ENCODE measurements at regions not wholly inside any gene's neighbourhood (a gene's known extent, or its start where the extent isn't known, plus 50 kb on each side); places are given as distances from the start of the nearest gene placed in this dataset.
"Not testable (repeated sequence)": the region's sequence is repeated elsewhere in the genome, so short reads cannot be mapped to it uniquely, and the experiment has no call there.

DNA sequence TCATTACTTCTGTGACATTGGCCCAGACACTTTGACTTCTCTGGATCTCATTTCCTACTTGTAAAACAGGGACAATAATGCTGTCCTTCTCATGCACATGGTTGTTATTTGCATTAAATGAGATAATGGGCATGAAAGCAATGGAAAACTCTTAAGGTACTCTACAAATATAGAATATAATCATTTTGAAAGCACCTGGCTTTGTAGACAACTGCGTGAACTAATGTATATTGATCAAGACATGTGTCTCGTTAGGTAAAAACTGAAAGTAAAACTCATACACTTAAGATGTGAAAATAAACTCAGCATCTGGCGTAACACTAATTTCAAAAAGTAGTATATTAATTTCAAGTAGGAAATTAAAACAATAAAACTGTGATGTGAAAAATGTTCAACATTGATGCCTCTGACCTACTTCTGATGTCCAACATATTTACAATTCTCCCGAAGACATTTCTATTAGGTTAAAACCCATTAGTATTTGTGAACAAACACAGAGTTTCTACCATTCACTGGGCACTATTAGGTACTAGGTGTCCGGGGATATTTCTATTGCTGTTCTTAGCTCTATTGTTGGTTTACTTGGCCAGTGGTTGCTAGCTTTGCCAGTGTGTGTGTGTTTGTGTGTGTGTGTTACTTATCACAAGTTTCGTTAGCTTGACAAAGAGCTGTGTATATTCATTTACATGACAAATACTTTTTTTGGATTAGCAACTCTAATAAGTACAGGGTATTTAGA is 220.5 kb downstream of the KCNRG start:
- no peak for DNase-seq

DNA sequence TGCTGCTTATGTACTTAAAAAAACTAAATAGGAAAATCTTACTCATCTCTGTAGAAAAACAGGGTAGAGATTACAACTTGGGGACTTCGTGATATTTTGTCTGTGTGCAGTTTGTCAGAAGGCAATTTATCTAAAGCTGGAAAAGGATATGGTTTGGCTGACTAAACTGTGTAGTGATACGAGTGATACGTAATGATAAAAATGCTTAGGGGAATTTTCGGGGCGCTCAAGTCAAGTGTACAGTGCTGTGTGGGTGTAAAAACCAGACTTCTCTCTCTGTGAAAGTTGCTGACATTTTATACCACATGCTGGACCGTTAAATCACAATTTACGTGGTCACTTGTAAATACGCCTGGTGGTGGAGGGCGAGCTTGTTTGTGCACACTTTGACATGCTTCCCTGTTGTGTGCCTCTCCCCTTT is 221.7 kb downstream of the KCNRG start:
- no peak for DNase-seq

DNA sequence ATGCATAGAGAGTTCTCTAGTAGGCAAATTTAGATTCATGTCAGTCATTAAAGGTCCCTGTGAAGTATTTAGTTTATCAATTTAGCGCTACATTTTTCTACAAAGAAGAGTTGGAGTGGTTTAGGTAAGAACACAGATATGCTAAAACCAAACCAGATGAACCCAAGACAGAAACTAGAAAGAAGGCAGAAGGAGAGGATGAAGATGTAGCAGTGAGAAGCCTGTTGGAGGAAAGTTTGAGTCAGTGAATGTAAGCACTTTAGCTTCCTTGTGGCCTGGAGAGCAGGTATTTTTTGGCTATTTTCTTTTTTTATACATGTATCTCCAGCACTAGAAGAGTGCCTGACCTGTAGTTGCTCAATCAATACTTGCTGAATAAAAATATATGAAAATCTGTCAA is 223.7 kb downstream of the KCNRG start:
- no peak for DNase-seq

DNA sequence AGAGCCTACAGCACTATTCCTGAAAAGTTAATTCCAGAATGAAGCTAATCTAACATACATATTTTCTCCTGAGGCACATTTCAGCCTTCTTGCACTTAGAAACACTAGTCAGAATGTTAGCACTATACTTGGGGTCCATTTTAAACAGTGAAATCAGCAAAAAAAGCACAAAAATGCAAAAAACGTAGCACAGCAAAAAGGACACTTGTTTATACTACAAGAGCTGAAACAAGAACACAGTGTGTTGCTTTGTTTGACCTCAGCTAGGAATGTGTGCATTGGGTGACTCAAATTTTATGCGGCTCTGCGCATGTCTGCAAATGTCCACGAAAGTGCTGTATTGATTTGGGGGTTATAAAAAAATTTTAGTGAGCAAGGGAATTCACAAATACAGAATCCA is 226.2 kb downstream of the KCNRG start:
- no peak for DNase-seq

DNA sequence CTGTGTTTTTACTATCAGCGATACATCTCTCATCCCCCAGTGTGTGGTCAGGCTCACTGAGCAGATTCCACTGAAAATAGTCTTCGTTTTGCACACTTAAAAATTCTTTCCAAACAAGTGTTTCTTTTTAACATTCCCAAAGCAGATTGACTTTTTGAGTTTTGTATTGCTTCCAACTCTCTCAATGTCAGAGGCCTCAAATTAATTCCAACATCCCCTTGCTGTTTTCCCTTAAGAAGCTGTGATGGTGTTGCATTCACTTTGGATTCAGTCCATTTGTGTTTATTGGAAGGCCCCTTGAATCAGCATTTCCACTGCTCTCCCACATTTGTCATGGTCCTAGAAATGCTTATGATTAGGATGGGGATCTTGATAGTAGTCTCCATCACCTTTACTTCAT is 228.7 kb downstream of the KCNRG start:
- DNase-seq: no peak

DNA sequence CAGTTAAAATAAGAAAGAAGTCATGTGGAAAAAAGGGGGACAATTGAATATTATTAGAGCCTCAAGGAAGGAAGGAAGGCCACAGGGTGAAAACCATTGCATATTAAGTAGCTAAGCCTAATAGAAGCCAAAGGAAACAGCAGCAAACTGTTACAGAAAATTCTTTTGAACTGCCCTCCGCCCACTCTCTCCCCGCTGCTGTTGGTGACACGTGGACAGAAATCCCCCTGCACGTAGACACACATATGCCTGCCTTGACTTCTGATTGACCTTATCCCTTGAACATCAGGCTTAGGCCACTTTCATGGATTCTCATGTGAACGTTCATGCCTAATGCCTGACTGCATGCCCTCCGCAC is 229.1 kb downstream of the KCNRG start:
- no peak for DNase-seq

DNA sequence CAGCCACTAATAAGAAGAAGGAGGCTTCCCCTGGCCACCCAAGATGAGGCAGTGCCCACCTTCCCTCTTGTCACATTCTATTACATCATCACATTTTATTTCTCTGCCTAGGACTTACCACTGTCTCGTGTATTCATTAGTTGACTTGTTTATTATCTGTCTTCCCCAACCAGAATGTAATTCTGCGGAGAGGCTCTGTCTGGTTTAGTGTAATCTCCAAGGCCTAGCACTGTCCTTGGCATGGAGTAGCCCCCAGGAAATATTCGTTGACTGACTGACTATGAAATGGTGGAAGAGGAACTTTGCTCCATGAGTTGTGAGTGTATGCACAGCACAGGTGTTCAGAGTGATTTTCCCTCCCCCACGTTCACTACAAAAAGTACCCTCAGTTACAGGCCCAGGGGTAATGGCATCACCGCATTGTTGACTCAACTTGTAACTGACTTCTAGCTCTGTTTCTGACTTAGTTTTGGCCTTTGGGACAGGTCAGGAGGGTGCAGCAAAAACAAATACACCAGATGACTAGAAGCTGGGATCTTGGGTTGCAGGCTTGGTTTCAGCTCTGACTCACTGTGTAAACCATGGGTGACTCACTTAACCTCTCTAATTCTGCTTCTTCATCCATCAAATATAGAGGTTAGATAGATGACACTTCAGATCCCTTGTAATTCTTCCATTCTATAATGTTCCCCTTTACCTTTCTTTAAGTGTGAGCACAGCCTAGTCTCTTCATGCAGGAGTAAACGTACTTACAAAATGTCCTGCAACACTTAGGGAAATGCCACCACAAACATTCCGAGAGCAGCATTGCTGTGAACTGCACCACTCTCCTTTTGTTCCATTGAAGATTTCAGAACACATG is 229.7 kb downstream of the KCNRG start:
- DNase-seq: no peak

DNA sequence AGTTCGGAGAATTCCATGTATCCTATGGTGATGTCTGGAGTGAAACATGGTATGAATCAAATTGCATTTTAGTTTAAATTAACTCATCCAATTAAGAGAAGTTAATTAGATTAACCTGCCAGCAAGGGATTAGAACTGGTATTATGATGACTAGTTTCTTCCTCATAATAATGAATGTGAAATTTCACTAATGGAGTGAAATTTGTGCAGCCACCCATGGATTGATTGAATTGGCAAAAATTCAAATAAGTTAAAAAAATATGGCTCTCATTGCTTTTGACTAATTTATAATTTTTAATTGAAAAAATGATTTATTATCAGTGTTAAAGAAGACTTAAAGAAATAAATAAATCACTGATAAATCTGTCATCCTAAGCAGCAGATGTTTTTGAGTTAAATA is 232.0 kb downstream of the KCNRG start:
- no peak for DNase-seq

DNA sequence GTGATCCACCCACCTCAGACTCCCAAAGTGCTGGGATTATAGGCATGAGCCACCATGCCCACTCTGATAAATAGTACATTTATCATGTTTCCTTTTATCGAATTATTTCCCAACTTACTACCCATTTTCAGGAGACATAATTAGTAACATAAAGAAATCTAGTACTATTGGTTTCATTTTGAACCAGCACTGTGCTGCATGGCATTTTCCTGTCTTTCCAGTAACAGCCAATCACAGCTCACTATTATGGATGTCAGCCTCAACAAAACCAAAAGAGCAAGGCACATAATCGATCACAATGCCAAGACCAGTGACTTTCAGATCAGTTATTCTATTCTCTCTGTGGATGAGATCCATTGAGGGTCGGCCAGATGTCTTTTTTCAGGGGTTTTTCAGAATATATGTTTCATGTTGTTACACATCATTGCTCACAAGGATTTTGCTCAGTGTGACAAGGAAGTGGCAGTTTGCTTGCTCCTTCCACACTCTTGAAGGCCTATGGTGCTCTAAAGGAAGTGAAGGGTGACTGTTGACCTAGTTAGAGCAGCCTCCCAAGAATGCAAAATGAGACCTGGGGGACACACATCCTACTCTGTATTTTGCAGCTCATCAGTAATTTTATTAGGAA is 233.4 kb downstream of the KCNRG start:
- no peak for DNase-seq

DNA sequence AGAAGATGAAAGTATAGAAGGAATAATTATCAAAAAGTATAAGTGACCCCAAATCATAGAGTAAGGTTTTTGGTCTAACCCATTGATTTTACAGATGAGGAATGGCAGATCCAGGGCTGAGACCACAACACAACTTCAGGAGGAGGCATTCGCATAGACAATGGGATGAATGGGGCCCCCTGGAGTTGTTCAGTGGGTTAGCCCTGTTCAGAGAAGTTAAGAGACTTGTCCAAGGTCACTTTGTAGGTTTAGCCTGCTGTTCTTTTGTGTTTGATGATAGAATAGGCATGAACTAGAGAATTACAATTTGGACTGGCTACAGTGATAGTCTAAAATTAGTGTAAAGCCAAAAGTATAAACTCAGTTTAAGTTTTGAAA is 233.9 kb downstream of the KCNRG start:
- no peak for DNase-seq

DNA sequence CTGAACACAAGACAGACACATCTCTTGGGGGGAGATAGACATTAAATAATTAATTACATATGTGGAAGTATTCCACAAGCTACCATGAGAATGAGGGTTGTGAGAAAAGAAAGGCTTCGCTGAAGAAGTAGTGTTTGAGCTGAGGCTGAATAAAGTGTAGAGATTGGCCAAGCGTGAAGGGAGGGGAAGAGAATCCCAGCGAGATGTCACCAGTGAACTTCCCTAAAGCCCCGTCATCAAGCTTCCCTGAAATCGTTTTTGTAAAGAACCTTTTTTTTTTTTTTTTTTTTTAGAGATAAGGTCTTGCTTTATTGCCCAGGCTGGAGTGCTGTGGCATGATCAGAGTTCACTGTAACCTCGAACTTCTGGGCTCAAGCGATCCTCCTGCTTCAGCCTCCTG is 235.2 kb downstream of the KCNRG start:
- no peak for DNase-seq

DNA sequence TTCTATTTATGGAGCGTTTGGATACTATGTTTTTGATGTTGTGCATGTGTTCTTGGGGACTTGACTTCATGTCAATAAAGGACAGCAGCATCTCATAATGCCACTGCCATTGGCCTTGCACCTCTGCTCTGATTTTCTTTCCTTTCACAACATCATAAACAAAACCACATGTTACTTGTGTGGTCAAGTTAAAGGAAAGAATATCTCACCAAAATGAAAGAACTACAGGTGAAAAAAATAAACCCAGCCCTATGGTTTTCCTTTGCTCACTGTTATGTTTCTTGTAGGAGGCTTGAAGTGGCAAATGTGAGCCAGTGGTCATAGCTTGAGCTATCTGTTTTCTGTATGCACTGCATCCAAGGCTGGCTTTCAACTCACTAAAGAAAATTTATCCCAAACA is 240.4 kb downstream of the KCNRG start:
- DNase-seq: no peak

DNA sequence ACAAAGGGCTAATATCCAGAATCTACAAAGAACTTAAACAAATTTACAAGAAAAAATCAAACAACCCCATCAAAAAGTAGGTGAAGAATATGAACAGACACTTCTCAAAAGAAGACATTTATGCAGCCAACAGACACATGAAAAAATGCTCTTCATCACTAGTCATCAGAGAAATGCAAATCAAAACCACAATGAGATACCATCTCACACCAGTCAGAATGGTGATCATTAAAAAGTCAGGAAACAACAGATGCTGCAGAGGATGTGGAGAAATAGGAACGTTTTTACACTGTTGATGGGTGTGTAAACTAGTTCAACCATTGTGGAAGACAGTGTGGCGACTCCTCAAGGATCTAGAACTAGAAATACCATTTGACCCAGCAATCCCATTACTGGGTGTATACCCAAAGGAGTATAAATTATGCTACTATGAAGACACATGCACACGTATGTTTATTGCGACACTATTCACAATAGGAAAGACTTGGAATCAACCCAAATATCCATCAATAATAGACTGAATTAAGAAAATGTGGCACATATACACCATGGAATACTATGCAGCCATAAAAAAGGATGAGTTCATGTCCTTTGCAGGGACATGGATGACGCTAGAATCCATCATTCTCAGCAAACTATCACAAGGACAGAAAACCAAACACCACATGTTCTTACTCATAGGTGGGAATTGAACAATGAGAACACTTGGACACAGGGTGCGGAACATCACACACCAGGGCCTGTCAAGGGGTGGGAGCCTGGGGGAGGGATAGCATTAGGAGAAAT is 241.5 kb downstream of the KCNRG start:
- not testable (repeated sequence) for DNase-seq

DNA sequence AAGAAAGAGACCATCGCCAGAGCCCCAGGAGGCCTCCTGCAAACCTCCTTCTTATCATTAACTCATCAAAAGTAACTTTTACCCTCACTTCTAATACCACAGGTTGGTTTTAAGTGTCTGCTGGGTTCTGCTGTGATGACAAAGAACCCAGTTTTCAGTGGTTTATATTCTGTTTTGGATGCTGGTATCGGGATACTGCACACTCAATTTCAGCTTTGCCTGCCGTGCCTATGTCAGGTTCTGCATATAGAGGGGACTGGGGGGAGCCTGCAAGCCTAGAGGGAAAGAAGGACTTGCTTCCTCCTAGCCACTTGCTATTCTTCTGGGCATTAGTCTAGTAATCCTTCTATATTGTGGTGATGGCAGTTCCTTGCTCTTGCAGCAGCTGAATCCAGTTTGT is 242.4 kb downstream of the KCNRG start:
- DNase-seq: no peak

DNA sequence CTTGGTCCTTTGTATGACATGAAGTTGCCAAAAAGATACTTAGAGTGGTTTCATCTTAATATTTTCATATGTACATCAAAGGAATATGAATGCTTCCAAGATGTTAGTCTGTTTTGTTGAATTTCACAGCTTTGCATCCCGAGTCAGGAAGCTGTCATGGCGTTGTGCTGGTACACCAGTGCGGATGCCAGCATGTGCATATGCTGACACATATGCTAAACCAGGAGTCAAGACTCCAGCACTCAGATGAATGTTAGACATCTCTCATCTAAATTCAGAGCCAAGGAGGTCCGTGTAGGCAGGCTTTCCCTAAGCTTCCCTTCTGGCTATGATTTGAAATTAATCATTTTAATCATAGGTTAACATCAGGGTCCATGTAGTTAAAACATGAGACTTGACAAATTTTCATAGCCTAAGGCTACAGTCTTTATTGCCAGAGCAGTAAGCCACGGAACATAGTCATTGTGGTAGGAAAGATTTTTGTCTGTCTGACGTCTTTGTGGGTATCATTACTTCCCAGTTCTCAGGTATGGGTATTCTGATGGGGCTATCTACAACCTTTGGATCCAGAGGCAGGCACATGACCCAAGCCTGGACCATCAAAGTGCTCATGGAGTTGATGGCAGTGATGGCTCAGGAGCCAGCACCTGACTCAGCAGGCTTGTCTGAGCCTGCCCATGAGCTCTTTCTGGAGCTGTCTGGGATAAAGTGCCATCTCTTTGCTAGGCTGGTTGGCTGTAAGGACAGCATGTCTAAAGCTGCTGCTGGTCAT is 246.1 kb downstream of the KCNRG start:
- no peak for DNase-seq

DNA sequence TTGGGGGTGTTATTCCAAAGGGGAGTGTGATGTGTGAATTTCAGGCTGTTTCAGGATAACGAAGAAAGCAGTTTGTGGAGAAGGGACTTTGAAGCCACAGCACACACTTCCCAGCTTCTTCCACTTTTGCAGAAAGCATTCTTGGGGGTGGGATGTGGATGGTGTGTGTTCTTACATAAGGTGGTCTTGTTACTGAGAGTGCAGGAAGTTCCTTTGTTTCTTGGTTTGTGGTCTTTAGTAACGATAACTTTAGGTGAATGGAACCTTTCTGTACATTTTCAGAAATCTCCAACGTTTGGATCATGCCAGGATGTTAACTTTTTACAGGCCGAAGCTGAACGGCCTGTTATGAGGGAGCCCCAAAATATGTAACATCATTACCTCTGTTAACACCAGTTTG is 251.8 kb downstream of the KCNRG start:
- no peak for DNase-seq

DNA sequence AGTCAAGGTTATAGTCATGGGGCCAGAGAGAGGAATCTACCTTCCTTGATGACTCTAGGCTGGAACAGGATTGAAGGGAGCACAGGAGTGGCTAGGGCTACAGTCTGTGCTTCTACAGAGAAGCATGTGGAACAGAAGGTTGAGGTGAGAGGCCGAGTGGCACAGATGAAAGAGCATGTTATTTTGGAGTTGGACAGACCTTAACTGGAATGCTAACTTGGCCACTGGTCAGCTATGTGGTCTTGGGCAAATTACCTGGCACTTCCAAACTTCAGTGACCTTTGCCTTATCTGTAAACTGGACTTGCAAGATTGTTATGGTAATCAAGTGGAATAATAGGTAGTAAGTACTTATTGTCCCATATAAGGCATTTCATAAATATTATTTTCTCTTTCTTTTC is 252.7 kb downstream of the KCNRG start:
- no peak for DNase-seq

DNA sequence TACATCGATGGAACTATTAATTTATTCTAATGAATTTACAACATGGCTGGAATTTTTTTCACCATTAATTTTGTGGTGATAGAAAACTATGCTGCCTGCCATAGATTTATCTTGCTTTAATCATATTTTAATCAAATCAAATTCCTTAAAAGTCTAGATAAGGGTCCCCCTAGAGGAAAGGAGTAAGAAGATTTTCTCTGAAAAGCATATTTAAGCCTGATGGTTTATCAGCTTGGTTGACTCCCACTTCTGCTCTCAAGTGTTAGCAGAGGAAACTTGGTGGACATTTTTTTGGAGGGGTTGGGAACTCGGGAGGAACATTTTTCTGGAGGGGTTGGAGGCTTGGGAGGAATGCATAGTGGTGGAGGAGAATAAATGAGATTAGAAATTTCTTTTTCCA is 253.3 kb downstream of the KCNRG start:
- no peak for DNase-seq

DNA sequence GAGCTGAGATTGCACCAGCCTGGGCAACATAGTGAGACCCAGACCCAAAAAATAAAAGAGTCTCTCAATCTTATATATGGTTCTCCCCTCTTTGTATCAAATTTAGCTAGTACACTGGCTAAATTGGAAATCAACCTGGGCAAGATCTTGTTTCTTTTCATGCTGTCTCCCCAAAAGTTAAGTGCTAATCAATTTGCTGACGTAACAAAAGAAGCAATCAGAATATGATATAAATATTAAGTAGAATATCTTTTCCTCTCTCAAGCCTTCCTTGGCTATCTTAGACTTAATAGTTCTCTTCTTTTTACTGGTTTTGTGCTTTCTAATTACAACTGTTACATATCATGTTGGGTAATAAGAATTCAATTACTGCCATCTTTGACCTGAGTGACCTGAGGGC is 258.9 kb downstream of the KCNRG start:
- no peak for DNase-seq

DNA sequence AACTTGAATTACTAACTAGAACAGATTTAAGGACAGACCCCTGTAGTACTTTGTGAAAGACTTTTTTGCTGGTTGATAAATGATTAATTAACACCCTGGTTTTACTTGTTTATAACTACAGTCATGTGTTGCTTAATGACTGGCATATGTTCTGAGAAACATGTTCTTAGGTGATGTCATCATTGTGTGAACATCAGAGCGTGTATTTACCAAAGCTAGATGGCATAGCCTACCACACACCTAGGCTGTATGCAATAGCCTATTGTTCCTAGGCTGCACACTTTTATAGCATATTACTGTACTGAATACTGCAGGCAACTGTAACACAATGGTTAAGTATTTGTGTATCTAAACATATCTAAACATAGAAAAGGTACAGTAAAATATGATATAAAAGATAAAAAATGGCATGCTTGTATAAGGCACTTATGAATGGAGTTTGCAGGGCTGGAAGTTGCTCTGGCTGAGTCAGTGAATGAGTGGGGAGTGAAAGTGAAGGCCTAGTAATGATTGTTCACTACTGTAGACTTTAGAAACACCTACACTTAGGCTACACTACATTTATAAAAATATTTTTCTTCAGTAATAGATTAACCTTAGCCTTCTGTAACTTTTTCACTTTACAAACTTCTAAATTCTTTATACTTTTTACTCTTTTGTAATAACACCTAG is 260.3 kb downstream of the KCNRG start:
- no peak for DNase-seq

DNA sequence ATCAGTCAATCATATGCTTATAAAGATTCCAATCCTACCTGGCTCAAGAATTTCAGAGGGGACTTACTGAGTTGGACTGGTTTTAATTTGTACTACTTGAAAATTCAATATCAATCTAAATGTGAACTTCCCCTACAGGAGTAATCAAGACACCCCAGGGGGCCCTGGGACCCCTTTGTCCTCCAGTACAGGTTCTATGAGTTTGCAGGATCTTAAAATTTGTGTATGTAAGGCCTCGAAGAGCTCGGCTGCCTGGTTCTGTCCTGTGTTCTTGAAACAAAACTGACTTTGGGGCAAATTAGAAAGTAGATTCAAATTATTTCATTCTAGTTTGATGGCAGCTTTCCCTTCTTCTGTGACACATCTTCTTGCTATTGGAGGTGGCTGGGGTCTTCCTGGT is 261.3 kb downstream of the KCNRG start:
- DNase-seq: no peak

DNA sequence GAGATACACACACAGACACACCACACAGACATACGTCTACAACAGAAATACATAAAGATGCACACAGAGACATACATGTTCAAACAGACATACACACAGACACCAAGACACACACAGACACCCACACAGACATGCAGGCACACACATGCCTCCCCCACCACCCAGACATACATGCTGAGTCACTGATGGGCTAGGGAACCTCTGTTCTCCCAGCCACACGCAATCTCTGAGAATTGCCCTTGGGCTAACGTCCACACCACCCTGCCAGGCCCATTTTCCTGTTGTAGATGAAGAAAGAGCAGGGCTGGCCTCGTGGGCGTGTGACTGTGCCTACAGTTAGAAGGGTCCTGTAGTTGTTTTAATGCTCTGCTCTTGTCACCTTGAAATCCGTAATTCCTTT is 261.9 kb downstream of the KCNRG start:
- no peak for DNase-seq

Data from NCI-H524 treated with DMSO at 0.1 percent for 48 hours (cell line).